PFSK-1 (cell line): ENCODE measurements at regions not wholly inside any gene's neighbourhood (a gene's known extent, or its start where the extent isn't known, plus 50 kb on each side); places are given as distances from the start of the nearest gene placed in this dataset.

Experiments used
- FOXP2 ChIP-seq: optimal IDR thresholded peaks from 2 replicates; pipeline ENCODE3; 2011; ENCODE audit warnings: borderline replicate concordance, control low read depth, inconsistent platforms; ENCODE audit not compliant: insufficient read depth; ENCODE audit errors: extremely low read length, extremely low read depth
- POLR2AphosphoS5 ChIP-seq: IDR thresholded peaks from 2 replicates; pipeline ENCODE4 v1.6.1; 2012; ENCODE audit warnings: low read depth, mild to moderate bottlenecking, control low read depth, low read length, moderate library complexity
- SIN3A ChIP-seq: IDR thresholded peaks from 2 replicates; pipeline ENCODE4 v1.6.1; 2012; ENCODE audit warnings: mild to moderate bottlenecking, low read length, moderate library complexity, borderline replicate concordance; ENCODE audit not compliant: insufficient read depth
- TAF1 ChIP-seq: IDR thresholded peaks from 2 replicates; pipeline ENCODE4 v1.6.1; 2012; ENCODE audit warnings: low read length, control low read depth, borderline replicate concordance; ENCODE audit not compliant: insufficient read depth
- TF ChIP-seq, protein P1 (sequence below), 2 experiments: IDR thresholded peaks; 2 replicates each; pipeline versions ENCODE4 v1.6.1 to v1.8.0; 2011 to 2012; ENCODE audit warnings: low read depth in 2 of 2, low read length in 2 of 2, control low read depth in 1 of 2, inconsistent platforms in 1 of 2, mild to moderate bottlenecking in 1 of 2, moderate library complexity in 1 of 2; ENCODE audit not compliant: insufficient read depth in 1 of 2

DNA sequence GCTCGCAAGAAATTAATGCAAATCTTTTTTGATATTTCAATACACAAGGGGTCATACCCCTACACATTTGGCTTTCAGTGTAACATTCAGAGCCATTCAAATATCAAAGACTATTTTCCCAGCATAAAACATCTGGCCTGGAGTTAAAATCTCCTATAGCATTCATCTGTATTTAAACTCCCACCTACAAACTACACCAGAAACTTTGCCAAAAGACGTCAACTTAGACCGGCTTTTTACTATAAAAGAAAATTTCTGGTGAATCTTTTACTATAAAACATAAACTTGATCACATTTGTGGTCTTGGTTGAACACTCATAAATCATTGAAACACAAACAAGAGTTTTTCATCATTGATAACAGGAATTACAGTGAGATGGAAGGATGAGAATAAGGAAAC is 473.3 kb upstream of the DCN start:
- TF ChIP-seq FOXP2: no peak
- TF ChIP-seq, protein P1, sequence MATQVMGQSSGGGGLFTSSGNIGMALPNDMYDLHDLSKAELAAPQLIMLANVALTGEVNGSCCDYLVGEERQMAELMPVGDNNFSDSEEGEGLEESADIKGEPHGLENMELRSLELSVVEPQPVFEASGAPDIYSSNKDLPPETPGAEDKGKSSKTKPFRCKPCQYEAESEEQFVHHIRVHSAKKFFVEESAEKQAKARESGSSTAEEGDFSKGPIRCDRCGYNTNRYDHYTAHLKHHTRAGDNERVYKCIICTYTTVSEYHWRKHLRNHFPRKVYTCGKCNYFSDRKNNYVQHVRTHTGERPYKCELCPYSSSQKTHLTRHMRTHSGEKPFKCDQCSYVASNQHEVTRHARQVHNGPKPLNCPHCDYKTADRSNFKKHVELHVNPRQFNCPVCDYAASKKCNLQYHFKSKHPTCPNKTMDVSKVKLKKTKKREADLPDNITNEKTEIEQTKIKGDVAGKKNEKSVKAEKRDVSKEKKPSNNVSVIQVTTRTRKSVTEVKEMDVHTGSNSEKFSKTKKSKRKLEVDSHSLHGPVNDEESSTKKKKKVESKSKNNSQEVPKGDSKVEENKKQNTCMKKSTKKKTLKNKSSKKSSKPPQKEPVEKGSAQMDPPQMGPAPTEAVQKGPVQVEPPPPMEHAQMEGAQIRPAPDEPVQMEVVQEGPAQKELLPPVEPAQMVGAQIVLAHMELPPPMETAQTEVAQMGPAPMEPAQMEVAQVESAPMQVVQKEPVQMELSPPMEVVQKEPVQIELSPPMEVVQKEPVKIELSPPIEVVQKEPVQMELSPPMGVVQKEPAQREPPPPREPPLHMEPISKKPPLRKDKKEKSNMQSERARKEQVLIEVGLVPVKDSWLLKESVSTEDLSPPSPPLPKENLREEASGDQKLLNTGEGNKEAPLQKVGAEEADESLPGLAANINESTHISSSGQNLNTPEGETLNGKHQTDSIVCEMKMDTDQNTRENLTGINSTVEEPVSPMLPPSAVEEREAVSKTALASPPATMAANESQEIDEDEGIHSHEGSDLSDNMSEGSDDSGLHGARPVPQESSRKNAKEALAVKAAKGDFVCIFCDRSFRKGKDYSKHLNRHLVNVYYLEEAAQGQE (IDR thresholded peaks at IDR 0.05; ENCODE audit: insufficient read depth in 1 of 2, low read depth in 2 of 2, low read length in 2 of 2): no peak
- TF ChIP-seq POLR2AphosphoS5: no peak
- no peak for TF ChIP-seq TAF1
- no peak for TF ChIP-seq SIN3A

DNA sequence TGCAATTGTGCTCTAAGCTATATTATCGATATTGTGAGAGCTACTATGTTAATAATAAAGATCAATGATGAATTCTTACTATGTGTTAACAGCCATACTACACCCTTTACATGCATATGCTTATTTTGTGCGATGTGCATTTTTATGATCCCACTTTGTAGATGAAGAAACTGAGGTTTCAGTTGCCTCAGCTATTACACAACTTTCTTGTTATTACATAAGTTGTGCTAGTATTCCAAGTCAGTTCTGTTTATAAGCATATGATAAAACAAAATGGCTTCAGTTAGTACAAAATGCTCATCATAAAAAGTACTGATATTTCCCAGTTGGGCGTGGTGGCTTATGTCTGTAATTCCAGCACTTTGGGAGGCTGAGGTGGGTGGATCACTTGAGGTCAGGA is 471.5 kb upstream of the DCN start:
- TF ChIP-seq POLR2AphosphoS5: no peak
- TF ChIP-seq SIN3A: no peak
- TF ChIP-seq TAF1: no peak
- no peak for TF ChIP-seq FOXP2
- TF ChIP-seq, protein P1 (IDR thresholded peaks at IDR 0.05; ENCODE audit: insufficient read depth in 1 of 2, low read depth in 2 of 2, low read length in 2 of 2): no peak

DNA sequence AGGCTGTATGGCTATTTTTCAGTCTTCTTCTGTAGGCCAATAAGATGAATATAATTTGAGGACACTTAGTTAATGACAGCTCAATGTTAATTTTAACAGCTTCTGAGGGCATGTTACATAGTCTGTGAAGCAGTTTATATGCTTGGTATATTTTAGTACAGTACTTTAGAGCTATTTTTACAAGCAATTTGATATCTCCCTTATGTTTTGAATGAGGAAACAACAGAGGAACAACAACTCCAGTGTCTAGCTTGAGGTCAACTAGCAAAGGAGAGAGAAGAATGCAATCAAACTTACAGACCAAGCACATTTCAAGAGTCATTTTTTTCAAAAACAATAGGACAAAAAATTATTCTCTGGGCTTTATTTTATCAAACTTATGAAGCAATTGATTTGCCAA is 469.1 kb upstream of the DCN start:
- TF ChIP-seq TAF1 (no peak), FOXP2 (no peak), POLR2AphosphoS5 (no peak), SIN3A (no peak)
- TF ChIP-seq, protein P1 (IDR thresholded peaks at IDR 0.05; ENCODE audit: insufficient read depth in 1 of 2, low read depth in 2 of 2, low read length in 2 of 2): no peak

DNA sequence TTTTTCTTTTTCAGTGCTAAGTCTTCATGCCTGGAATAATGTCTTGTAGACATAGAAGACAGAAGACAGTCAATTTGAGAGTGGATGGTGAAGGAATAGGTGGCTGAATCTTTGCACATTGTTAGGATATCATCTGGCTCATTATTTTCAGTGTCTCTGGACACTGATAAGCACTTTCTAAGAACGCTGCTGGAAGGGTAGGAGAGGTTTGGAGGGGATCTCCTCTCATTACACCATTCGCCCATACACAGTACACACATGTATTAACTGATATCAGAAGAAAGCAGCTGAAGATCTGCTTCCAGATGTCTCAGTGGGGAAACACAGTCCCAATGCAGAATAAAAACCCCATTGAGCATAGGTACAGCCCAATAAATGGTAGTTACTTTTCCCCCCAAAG is 461.1 kb upstream of the DCN start:
- TF ChIP-seq FOXP2: no peak
- TF ChIP-seq TAF1: no peak
- TF ChIP-seq SIN3A: no peak
- TF ChIP-seq, protein P1 (IDR thresholded peaks at IDR 0.05; ENCODE audit: insufficient read depth in 1 of 2, low read depth in 2 of 2, low read length in 2 of 2): no peak
- TF ChIP-seq POLR2AphosphoS5: no peak

- TF ChIP-seq POLR2AphosphoS5 (no peak), FOXP2 (no peak), TAF1 (no peak), SIN3A (no peak)
- TF ChIP-seq, protein P1 (IDR thresholded peaks at IDR 0.05; ENCODE audit: insufficient read depth in 1 of 2, low read depth in 2 of 2, low read length in 2 of 2): no peak
These were observed 457.4 kb upstream of the DCN start for GRCh38 chr12:91640021-91640420.
